ENCODE measurements at regions not wholly inside any gene's neighbourhood (a gene's known extent, or its start where the extent isn't known, plus 50 kb on each side); places are given as distances from the start of the nearest gene placed in this dataset.

DNA sequence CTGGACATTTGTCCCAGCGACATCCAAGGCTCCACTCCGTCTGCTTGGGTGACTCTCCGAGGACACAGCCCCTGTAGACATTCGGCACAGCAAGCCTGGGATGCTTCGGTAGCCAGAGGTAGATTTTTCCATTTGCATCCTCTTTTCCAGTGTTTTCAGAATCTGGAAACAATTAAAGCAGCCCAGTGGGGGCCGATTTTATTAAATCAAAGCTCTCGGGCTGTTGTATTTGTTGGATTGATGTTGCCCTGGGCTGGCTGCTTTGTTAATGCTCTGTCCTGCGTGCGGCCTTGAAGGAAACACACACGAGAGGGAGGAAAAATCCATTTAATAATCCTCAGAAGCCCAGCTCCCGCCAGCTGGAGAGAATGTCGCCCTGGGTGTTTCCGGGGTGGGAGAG is 158.1 kb upstream of the CIBAR2 start:
- Mint-ChIP-seq H3K36me3 (ENCODE audit: insufficient read depth in 1 of 3, low read depth in 3 of 3) (peaks cover 0 to 4% (median 0%) of the 10 kb centered on the region in 3 experiments; a peak in 1 of 7 replicates), H3K4me1 (peaks cover 3 to 19% of the 10 kb centered on the region in 2 experiments), H3K9me3 (no peaks in the 10 kb centered on the region), H3K27me3 (ENCODE audit: low read depth) (no peaks in the 10 kb centered on the region), H3K27ac (no peak overlapping the region; a peak in 1 of 7 replicates), H3K4me3 (no peak overlapping the region)
- no peaks in the 10 kb centered on the region for H4K20me1 ChIP-seq (ENCODE audit: control insufficient read depth, insufficient read depth, insufficient read length)
- H3K27ac ChIP-seq (ENCODE audit: insufficient read length, low read depth, low read length), result no peak overlapping the region
- H3T11ph ChIP-seq (ENCODE audit: low read length), result no peak overlapping the region
- no peak overlapping the region for H3K18ac ChIP-seq (ENCODE audit: insufficient read length, low read depth, low read length)
- no peak for TF ChIP-seq CTCF (conservative IDR thresholded peaks at IDR 0.05)
- no peaks in the 10 kb centered on the region for H3K79me2 ChIP-seq (ENCODE audit: insufficient read depth, low read length)
- no peak overlapping the region for H2BK15ac ChIP-seq (ENCODE audit: low read depth, low read length)
- H3K4me1 ChIP-seq (ENCODE audit: insufficient read depth, low read length), result no peaks in the 10 kb centered on the region; the same call in 1 of the 2 replicates
- no peak overlapping the region for H3K23ac ChIP-seq (ENCODE audit: insufficient read length, low read depth, low read length)
- no peak overlapping the region for H3K14ac ChIP-seq (ENCODE audit: insufficient read depth, low read length)
- DNase-seq, result no peak
- no peak overlapping the region for H2AFZ ChIP-seq (ENCODE audit: low read length)
- H2BK20ac ChIP-seq (ENCODE audit: low read depth, low read length, poor library complexity, severe bottlenecking), result no peak overlapping the region
- H2AK5ac ChIP-seq (ENCODE audit: insufficient read length, low read length), result no peak overlapping the region
- no peaks in the 10 kb centered on the region for H3K79me1 ChIP-seq (ENCODE audit: insufficient read depth, low read depth, low read length, poor library complexity, severe bottlenecking)
- H4K5ac ChIP-seq (ENCODE audit: insufficient read length, low read depth, low read length), result no peak overlapping the region
- H3K4ac ChIP-seq (ENCODE audit: low read depth, low read length), result no peak overlapping the region
- H4K8ac ChIP-seq (replicated peaks; ENCODE audit: insufficient read length, low read depth, low read length), result no peak overlapping the region
- no peak overlapping the region for H2BK5ac ChIP-seq (ENCODE audit: insufficient read length, low read length)
- H3K23me2 ChIP-seq (ENCODE audit: insufficient read length, low read depth, low read length, poor library complexity, severe bottlenecking), result no peaks in the 10 kb centered on the region
- WGBS (ENCODE audit: extremely low coverage, insufficient read length, low lambda C conversion rate), result no CpG with 5 or more reads among the region's 13 CpGs
- H3K4me2 ChIP-seq (ENCODE audit: insufficient read depth, insufficient read length, low read length), result no peak overlapping the region
- H3K9ac ChIP-seq (ENCODE audit: extremely low read depth, insufficient read length, low read length), result no peak overlapping the region
- H3K27me3 ChIP-seq (ENCODE audit: insufficient read depth, low read length), result no peaks in the 10 kb centered on the region
- H2BK120ac ChIP-seq (ENCODE audit: low read depth, low read length, poor library complexity, severe bottlenecking), result no peak overlapping the region
- H3K9me3 ChIP-seq (ENCODE audit: control insufficient read depth, low read depth, low read length), result no peaks in the 10 kb centered on the region
- H2BK12ac ChIP-seq (ENCODE audit: insufficient read length, low read depth, low read length), result no peak overlapping the region
- no peak overlapping the region for H4K91ac ChIP-seq (ENCODE audit: insufficient read length, low read depth, low read length)
- no peak overlapping the region for H3K56ac ChIP-seq (ENCODE audit: insufficient read length, low read depth, low read length)

All from H9 (cell line).